ENCODE measurements at regions not wholly inside any gene's neighbourhood (a gene's known extent, or its start where the extent isn't known, plus 50 kb on each side); places are given as distances from the start of the nearest gene placed in this dataset.

DNA sequence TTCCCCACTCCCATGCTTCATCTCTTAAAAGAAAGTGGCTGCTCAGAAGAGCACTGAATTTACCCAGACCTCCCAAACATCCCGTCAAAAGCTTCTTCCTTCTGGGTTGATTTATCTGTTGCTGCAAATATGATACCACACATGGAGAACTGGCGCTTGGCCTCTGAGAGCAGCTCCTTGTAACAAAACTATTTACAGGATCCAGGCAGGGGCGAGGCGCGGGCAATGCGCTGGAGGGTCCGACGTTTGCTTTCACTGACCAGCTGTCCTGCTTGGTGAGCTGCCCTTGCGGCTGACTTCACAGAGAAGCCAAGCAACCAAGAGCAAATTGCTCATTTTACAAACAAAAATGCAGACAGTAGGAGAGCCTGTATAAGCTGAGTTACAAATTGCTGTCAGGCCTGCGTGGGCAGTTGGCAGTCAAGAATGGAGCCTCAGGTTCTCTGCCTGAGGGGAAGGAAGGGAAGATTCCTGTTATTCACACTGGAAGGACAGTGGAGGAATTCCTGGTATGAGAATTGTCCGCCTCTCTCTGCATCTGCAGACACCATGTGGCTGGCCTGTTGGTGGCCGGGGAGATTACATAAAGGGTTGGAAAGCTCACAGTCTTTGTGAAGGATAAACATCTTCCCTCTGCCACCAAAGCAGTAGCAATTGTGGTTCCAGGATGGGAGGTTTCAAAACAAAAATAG is 192.2 kb upstream of the LEF1 start:
- no peak overlapping the region for H2AFZ ChIP-seq (ENCODE audit: low read depth, low read length, severe bottlenecking)
- no peaks in the 10 kb centered on the region for H3K9me2 ChIP-seq (replicated peaks; ENCODE audit: insufficient read depth, low read length)
- no peaks in the 10 kb centered on the region for H3F3A ChIP-seq (ENCODE audit: insufficient read depth)
- H3K9ac ChIP-seq (ENCODE audit: low read length): no peak overlapping the region
- H3K4me2 ChIP-seq (ENCODE audit: low read depth, low read length, poor library complexity, severe bottlenecking): no peak overlapping the region
- no peak for TF ChIP-seq EZH2phosphoT487 (conservative IDR thresholded peaks at IDR 0.05; ENCODE audit: low read length)
- TF ChIP-seq CTCF (IDR thresholded peaks at IDR 0.05; ENCODE audit: insufficient read depth, low read length, poor library complexity, severe bottlenecking): no peak
- H3K36me3 ChIP-seq (ENCODE audit: low read length): no peaks in the 10 kb centered on the region
- H4K20me1 ChIP-seq (ENCODE audit: low read depth, low read length): no peaks in the 10 kb centered on the region
- no peaks in the 10 kb centered on the region for H3K79me2 ChIP-seq (ENCODE audit: insufficient read depth, low read length)
- no peaks in the 10 kb centered on the region for H3K9me3 ChIP-seq (ENCODE audit: insufficient read depth, low read length)
- H3K27me3 ChIP-seq (ENCODE audit: low read length): no peaks in the 10 kb centered on the region
- no peak overlapping the region for H3K27ac ChIP-seq (ENCODE audit: low read depth, low read length)
- no peak overlapping the region for H3K4me3 ChIP-seq (ENCODE audit: insufficient read depth, low read length, poor library complexity, severe bottlenecking)

DNA sequence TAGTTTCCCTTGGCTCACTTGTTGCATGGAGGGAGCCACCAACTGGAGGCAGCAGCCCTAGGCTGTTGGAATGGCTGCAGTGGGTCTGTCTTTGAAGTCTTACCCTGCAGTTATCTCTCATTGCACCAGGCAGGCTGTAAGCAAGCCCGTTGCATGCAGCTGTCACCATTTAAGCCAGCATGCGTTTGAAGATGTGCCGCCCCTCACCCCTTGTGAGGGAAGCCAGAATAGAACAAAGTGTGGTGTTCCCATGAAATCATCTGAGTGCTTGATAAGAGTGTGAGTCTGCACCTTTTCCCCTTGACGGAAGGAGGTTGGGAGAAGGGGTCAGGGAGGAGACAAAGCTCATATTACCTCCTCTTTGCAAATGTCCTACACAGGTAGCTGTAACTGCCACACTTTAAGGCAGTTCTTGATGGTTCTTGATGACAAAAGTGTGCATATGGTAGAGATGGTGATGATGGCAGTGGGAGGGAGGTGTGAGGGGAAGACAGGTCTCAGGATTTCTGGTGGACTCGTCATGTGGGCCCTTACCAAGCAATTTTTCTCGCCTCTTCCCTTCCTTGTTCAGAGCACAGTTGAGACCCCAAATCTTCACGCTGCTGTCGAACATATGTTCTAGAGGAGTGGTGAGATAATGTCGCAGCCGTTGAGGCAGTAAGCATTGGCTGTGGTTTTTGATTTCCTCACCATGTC is 191.4 kb upstream of the LEF1 start:
- Histone ChIP-seq H2AFZ (ENCODE audit: low read depth, low read length, severe bottlenecking) (no peak overlapping the region), H3K4me2 (ENCODE audit: low read depth, low read length, poor library complexity, severe bottlenecking) (no peak overlapping the region), H4K20me1 (ENCODE audit: low read depth, low read length) (no peaks in the 10 kb centered on the region), H3K9me3 (ENCODE audit: insufficient read depth, low read length) (no peaks in the 10 kb centered on the region), H3K9me2 (replicated peaks; ENCODE audit: insufficient read depth, low read length) (no peaks in the 10 kb centered on the region), H3K27ac (ENCODE audit: low read depth, low read length) (no peak overlapping the region), H3K27me3 (ENCODE audit: low read length) (no peaks in the 10 kb centered on the region), H3K9ac (ENCODE audit: low read length) (no peak overlapping the region), H3F3A (ENCODE audit: insufficient read depth) (no peaks in the 10 kb centered on the region), H3K36me3 (ENCODE audit: low read length) (no peaks in the 10 kb centered on the region), H3K4me3 (ENCODE audit: insufficient read depth, low read length, poor library complexity, severe bottlenecking) (no peak overlapping the region), H3K79me2 (ENCODE audit: insufficient read depth, low read length) (no peaks in the 10 kb centered on the region)
- TF ChIP-seq CTCF (IDR thresholded peaks at IDR 0.05; ENCODE audit: insufficient read depth, low read length, poor library complexity, severe bottlenecking): no peak
- TF ChIP-seq EZH2phosphoT487 (conservative IDR thresholded peaks at IDR 0.05; ENCODE audit: low read length): no peak

DNA sequence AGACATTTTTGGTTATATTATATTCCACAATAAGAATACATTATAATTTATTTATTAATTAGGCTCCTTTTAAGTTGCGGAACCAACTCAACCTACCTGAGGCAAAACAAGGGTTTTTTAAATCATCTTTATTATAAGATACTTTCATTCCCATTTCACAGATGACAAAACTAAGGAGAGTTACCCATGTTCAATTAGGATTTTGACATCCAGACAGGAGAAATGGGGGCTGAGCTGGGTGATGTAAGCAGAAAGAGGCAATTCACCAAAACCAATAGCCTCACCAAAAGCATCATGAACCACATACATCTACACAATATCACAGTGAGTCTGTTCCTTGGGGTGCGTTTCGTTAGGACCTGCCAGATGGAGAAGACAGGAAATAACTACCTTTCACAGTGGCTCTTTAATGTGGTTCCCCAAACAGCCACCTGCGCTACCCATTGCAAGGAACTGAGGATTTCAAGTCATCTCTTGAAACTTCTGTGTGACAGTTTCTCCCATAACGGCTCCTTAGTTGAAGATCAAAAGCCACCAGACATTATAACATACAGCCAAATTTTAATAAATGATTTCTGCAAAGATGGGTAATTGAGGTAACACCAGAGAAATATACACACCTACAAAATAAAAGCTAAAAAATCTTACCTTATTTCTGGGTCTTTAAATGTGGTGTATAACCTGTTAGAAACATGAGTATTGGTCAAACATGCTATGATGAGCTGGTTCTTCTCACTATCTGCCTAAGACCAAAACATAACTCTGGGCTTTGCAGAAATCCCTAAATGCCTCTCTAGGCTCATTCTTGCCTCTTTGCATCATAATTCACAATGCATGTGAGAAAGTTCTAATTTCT is 190.6 kb upstream of the LEF1 start:
- Histone ChIP-seq H3K36me3 (ENCODE audit: low read length) (no peaks in the 10 kb centered on the region), H3K4me2 (ENCODE audit: low read depth, low read length, poor library complexity, severe bottlenecking) (no peak overlapping the region), H3F3A (ENCODE audit: insufficient read depth) (no peaks in the 10 kb centered on the region), H3K9ac (ENCODE audit: low read length) (no peak overlapping the region), H3K27ac (ENCODE audit: low read depth, low read length) (no peak overlapping the region), H3K9me3 (ENCODE audit: insufficient read depth, low read length) (no peaks in the 10 kb centered on the region), H2AFZ (ENCODE audit: low read depth, low read length, severe bottlenecking) (no peak overlapping the region), H4K20me1 (ENCODE audit: low read depth, low read length) (no peaks in the 10 kb centered on the region), H3K4me3 (ENCODE audit: insufficient read depth, low read length, poor library complexity, severe bottlenecking) (no peak overlapping the region), H3K9me2 (replicated peaks; ENCODE audit: insufficient read depth, low read length) (no peaks in the 10 kb centered on the region), H3K27me3 (ENCODE audit: low read length) (no peaks in the 10 kb centered on the region), H3K79me2 (ENCODE audit: insufficient read depth, low read length) (no peaks in the 10 kb centered on the region)
- no peak for TF ChIP-seq CTCF (IDR thresholded peaks at IDR 0.05; ENCODE audit: insufficient read depth, low read length, poor library complexity, severe bottlenecking)
- TF ChIP-seq EZH2phosphoT487 (conservative IDR thresholded peaks at IDR 0.05; ENCODE audit: low read length): no peak

All from SU-DHL-6 (cell line).